Chondrocyte (in vitro differentiated cells): ENCODE measurements at regions not wholly inside any gene's neighbourhood (a gene's known extent, or its start where the extent isn't known, plus 50 kb on each side); places are given as distances from the start of the nearest gene placed in this dataset.

Source experiments
- DNase-seq: peaks from one replicate; pipeline ENCODE4 v3.0.0; 2021; ENCODE audit warnings: mixed read lengths, low spot score
- H3K27ac Mint-ChIP-seq: one replicate; pipeline ENCODE4 v1.8.0; 2021; ENCODE audit warnings: mild to moderate bottlenecking, moderate library complexity, mixed read lengths; ENCODE audit not compliant: unreplicated experiment
- H3K27me3 Mint-ChIP-seq: 2 replicates; pipeline ENCODE4 v1.8.0; 2021; ENCODE audit warnings: low read depth, mixed read lengths
- H3K36me3 Mint-ChIP-seq: 2 replicates; pipeline ENCODE4 v1.8.0; 2021; ENCODE audit warnings: low read depth, mixed read lengths
- H3K4me1 Mint-ChIP-seq: 2 replicates; pipeline ENCODE4 v1.8.0; 2021; ENCODE audit warnings: low read depth, mild to moderate bottlenecking, mixed read lengths
- H3K4me3 Mint-ChIP-seq: one replicate; pipeline ENCODE4 v1.8.0; 2021; ENCODE audit warnings: mild to moderate bottlenecking, moderate library complexity, mixed read lengths; ENCODE audit not compliant: unreplicated experiment
- H3K9me3 Mint-ChIP-seq: 2 replicates; pipeline ENCODE4 v1.8.0; 2021; ENCODE audit warnings: low read depth, mixed read lengths
- CTCF ChIP-seq: fragments of 200-600 bp; sonication (generic); IDR thresholded peaks from 2 replicates; pipeline ENCODE4 v1.5.0; 2021; ENCODE audit warnings: antibody characterized with exemption, mild to moderate bottlenecking, moderate library complexity

GRCh38 chr2:106034325-106034724, 159.8 kb downstream of the UXS1 start:
- Mint-ChIP-seq H3K4me3 (no peak overlapping the region), H3K36me3 (peaks cover 2% of the 10 kb centered on the region), H3K27ac (no peak overlapping the region), H3K4me1 (peaks cover 26% of the 10 kb centered on the region), H3K9me3 (peaks cover 6% of the 10 kb centered on the region), H3K27me3 (peaks cover 5% of the 10 kb centered on the region)
- DNase-seq, result no peak
- TF ChIP-seq CTCF, result no peak

GRCh38 chr2:106032676-106033075, 161.4 kb downstream of the UXS1 start:
- Mint-ChIP-seq H3K27ac (no peak overlapping the region), H3K27me3 (no peaks in the 10 kb centered on the region), H3K9me3 (peaks cover 6% of the 10 kb centered on the region), H3K4me1 (peaks cover 29% of the 10 kb centered on the region), H3K36me3 (no peaks in the 10 kb centered on the region), H3K4me3 (no peak overlapping the region)
- TF ChIP-seq CTCF, result no peak
- no peak for DNase-seq

GRCh38 chr2:106030287-106031268, 163.5 kb downstream of the UXS1 start:
- Mint-ChIP-seq H3K36me3 (no peaks in the 10 kb centered on the region), H3K27ac (peak overlapping the region; percentile 92), H3K27me3 (no peaks in the 10 kb centered on the region), H3K4me1 (peaks cover 40% of the 10 kb centered on the region), H3K9me3 (peaks cover 6% of the 10 kb centered on the region), H3K4me3 (peak overlapping the region; percentile 45)
- no peak for DNase-seq
- TF ChIP-seq CTCF, result no peak

- no peak for DNase-seq
- Mint-ChIP-seq H3K27me3 (no peaks in the 10 kb centered on the region), H3K4me3 (no peak overlapping the region), H3K27ac (no peak overlapping the region), H3K4me1 (peaks cover 48% of the 10 kb centered on the region), H3K36me3 (peaks cover 2% of the 10 kb centered on the region), H3K9me3 (peaks cover 4% of the 10 kb centered on the region)
- TF ChIP-seq CTCF, result no peak
These were observed 165.9 kb downstream of the UXS1 start for GRCh38 chr2:106028192-106028591.

- Mint-ChIP-seq H3K4me3 (no peak overlapping the region), H3K4me1 (peaks cover 49% of the 10 kb centered on the region), H3K9me3 (no peaks in the 10 kb centered on the region), H3K27ac (peak overlapping the region; percentile 37), H3K27me3 (no peaks in the 10 kb centered on the region), H3K36me3 (peaks cover 2% of the 10 kb centered on the region)
- no peak for DNase-seq
- TF ChIP-seq CTCF, result no peak
These were observed 167.6 kb downstream of the UXS1 start for GRCh38 chr2:106026271-106027190.
